HEK293 (cell line): ENCODE measurements at regions not wholly inside any gene's neighbourhood (a gene's known extent, or its start where the extent isn't known, plus 50 kb on each side); places are given as distances from the start of the nearest gene placed in this dataset.
"Not testable (repeated sequence)": the region's sequence is repeated elsewhere in the genome, so short reads cannot be mapped to it uniquely, and the experiment has no call there.

Source experiments
- GLI2 ChIP-seq: fragments of 450-650 bp; formaldehyde crosslinking; IDR thresholded peaks from 2 replicates; pipeline ENCODE4; 2017; ENCODE audit warnings: missing biosample characterization, missing genetic modification characterization, low read depth, borderline replicate concordance
- ZBTB20 ChIP-seq: fragments of 450-650 bp; formaldehyde crosslinking; IDR thresholded peaks from 2 replicates; pipeline ENCODE4 v1.5.1; 2016; ENCODE audit warnings: missing biosample characterization, missing genetic modification characterization
- ZNF112 ChIP-seq: fragments of 450-650 bp; formaldehyde crosslinking; IDR thresholded peaks from 2 replicates; pipeline ENCODE4 v1.5.0; 2017; ENCODE audit warnings: missing biosample characterization, missing genetic modification characterization
- ZNF274 ChIP-seq, 2 experiments: fragments of 200-500 bp in 1 of 2; fragments of 450-650 bp in 1 of 2; sonication (Bioruptor generic) in 1 of 2; formaldehyde crosslinking in 1 of 2; IDR thresholded peaks; 2 replicates each; pipeline versions ENCODE4 v1.5.1 to v1.6.1; 2014 to 2016; ENCODE audit warnings: borderline replicate concordance in 1 of 2, inconsistent platforms in 1 of 2, low read length in 1 of 2, missing biosample characterization in 1 of 2, missing genetic modification characterization in 1 of 2
- ZNF548 ChIP-seq: fragments of 450-650 bp; formaldehyde crosslinking; IDR thresholded peaks from 2 replicates; pipeline ENCODE4 v1.5.1; 2016; ENCODE audit warnings: missing biosample characterization, missing genetic modification characterization
- ZNF558 ChIP-seq: fragments of 450-650 bp; formaldehyde crosslinking; IDR thresholded peaks from 2 replicates; pipeline ENCODE4 v1.5.1; 2016; ENCODE audit warnings: missing biosample characterization, missing genetic modification characterization
- ZNF623 ChIP-seq: fragments of 450-650 bp; formaldehyde crosslinking; IDR thresholded peaks from 2 replicates; pipeline ENCODE4 v1.5.1; 2016; ENCODE audit warnings: missing biosample characterization, missing genetic modification characterization
- ZNF626 ChIP-seq: fragments of 450-650 bp; sonication (Bioruptor Pico); formaldehyde crosslinking; IDR thresholded peaks from 2 replicates; pipeline ENCODE4 v1.5.1; 2018; ENCODE audit warnings: missing biosample characterization, missing genetic modification characterization, inconsistent platforms
- ZNF701 ChIP-seq: fragments of 450-650 bp; formaldehyde crosslinking; IDR thresholded peaks from 2 replicates; pipeline ENCODE4 v1.5.1; 2016; ENCODE audit warnings: missing biosample characterization, missing genetic modification characterization
- TF ChIP-seq, protein P1 (sequence below): fragments of 450-650 bp; formaldehyde crosslinking; IDR thresholded peaks from 2 replicates; pipeline ENCODE4 v1.5.1; 2016; ENCODE audit warnings: missing biosample characterization, missing genetic modification characterization
- TF ChIP-seq, protein P2 (sequence below): fragments of 450-650 bp; formaldehyde crosslinking; IDR thresholded peaks from 2 replicates; pipeline ENCODE4 v1.5.1; 2016; ENCODE audit warnings: missing biosample characterization, missing genetic modification characterization, low read depth
- TF ChIP-seq, protein P3 (sequence below): fragments of 450-650 bp; formaldehyde crosslinking; IDR thresholded peaks from 2 replicates; pipeline ENCODE4 v1.5.1; 2017; ENCODE audit warnings: missing biosample characterization, missing genetic modification characterization
- TF ChIP-seq, protein P4 (sequence below): fragments of 450-650 bp; formaldehyde crosslinking; IDR thresholded peaks from 2 replicates; pipeline ENCODE4 v1.5.1; 2017; ENCODE audit warnings: missing biosample characterization, missing genetic modification characterization
- TF ChIP-seq, protein P5 (sequence below): fragments of 450-650 bp; formaldehyde crosslinking; IDR thresholded peaks from 2 replicates; pipeline ENCODE4 v1.5.1; 2016; ENCODE audit warnings: missing biosample characterization, missing genetic modification characterization

DNA sequence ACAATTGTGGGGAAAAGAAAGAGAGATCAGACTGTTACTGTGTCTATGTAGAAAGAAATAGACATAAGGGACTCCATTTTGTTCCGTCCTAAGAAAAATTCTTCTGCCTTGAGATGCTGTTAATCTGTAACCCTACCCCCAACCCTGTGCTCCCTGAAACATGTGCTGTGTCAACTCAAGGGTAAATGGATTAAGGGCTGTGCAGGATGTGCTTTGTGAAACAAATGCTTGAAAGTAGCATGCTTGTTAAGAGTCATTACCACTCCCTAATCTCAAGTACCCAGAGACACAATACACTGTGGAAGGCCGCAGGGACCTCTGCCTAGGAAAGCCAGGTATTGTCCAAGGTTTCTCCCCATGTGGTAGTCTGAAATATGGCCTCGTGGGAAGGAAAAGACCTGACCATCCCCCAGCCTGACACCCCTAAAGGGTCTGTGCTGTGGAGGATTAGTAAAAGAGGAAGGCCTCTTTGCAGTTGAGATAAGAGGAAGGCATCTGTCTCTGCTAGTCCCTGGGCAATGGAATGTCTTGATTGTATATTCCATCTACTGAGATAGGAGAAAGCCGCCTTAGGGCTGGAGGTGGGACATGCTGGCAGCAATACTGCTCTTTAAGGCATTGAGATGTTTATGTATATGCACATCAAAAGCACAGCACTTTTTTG lies 695.9 kb upstream of the ADGRL4 start:
- TF ChIP-seq, protein P1, sequence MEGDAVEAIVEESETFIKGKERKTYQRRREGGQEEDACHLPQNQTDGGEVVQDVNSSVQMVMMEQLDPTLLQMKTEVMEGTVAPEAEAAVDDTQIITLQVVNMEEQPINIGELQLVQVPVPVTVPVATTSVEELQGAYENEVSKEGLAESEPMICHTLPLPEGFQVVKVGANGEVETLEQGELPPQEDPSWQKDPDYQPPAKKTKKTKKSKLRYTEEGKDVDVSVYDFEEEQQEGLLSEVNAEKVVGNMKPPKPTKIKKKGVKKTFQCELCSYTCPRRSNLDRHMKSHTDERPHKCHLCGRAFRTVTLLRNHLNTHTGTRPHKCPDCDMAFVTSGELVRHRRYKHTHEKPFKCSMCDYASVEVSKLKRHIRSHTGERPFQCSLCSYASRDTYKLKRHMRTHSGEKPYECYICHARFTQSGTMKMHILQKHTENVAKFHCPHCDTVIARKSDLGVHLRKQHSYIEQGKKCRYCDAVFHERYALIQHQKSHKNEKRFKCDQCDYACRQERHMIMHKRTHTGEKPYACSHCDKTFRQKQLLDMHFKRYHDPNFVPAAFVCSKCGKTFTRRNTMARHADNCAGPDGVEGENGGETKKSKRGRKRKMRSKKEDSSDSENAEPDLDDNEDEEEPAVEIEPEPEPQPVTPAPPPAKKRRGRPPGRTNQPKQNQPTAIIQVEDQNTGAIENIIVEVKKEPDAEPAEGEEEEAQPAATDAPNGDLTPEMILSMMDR (tag by site-specific recombination) = not testable (repeated sequence)
- TF ChIP-seq, protein P2, sequence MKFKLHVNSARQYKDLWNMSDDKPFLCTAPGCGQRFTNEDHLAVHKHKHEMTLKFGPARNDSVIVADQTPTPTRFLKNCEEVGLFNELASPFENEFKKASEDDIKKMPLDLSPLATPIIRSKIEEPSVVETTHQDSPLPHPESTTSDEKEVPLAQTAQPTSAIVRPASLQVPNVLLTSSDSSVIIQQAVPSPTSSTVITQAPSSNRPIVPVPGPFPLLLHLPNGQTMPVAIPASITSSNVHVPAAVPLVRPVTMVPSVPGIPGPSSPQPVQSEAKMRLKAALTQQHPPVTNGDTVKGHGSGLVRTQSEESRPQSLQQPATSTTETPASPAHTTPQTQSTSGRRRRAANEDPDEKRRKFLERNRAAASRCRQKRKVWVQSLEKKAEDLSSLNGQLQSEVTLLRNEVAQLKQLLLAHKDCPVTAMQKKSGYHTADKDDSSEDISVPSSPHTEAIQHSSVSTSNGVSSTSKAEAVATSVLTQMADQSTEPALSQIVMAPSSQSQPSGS (tag by site-specific recombination) = not testable (repeated sequence)
- not testable (repeated sequence) for TF ChIP-seq ZNF274 (IDR thresholded peaks at IDR 0.05; ENCODE audit: low read length); ZNF274 (tag by site-specific recombination; IDR thresholded peaks at IDR 0.05; ENCODE audit: borderline replicate concordance); GLI2 (tag by site-specific recombination); ZNF701 (tag by site-specific recombination); ZNF626 (tag by site-specific recombination); ZBTB20 (tag by site-specific recombination); ZNF558 (tag by site-specific recombination); ZNF112; ZNF548 (tag by site-specific recombination); ZNF623
- TF ChIP-seq, protein P3, sequence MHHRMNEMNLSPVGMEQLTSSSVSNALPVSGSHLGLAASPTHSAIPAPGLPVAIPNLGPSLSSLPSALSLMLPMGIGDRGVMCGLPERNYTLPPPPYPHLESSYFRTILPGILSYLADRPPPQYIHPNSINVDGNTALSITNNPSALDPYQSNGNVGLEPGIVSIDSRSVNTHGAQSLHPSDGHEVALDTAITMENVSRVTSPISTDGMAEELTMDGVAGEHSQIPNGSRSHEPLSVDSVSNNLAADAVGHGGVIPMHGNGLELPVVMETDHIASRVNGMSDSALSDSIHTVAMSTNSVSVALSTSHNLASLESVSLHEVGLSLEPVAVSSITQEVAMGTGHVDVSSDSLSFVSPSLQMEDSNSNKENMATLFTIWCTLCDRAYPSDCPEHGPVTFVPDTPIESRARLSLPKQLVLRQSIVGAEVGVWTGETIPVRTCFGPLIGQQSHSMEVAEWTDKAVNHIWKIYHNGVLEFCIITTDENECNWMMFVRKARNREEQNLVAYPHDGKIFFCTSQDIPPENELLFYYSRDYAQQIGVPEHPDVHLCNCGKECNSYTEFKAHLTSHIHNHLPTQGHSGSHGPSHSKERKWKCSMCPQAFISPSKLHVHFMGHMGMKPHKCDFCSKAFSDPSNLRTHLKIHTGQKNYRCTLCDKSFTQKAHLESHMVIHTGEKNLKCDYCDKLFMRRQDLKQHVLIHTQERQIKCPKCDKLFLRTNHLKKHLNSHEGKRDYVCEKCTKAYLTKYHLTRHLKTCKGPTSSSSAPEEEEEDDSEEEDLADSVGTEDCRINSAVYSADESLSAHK (tag by site-specific recombination) = not testable (repeated sequence)
- TF ChIP-seq, protein P4, sequence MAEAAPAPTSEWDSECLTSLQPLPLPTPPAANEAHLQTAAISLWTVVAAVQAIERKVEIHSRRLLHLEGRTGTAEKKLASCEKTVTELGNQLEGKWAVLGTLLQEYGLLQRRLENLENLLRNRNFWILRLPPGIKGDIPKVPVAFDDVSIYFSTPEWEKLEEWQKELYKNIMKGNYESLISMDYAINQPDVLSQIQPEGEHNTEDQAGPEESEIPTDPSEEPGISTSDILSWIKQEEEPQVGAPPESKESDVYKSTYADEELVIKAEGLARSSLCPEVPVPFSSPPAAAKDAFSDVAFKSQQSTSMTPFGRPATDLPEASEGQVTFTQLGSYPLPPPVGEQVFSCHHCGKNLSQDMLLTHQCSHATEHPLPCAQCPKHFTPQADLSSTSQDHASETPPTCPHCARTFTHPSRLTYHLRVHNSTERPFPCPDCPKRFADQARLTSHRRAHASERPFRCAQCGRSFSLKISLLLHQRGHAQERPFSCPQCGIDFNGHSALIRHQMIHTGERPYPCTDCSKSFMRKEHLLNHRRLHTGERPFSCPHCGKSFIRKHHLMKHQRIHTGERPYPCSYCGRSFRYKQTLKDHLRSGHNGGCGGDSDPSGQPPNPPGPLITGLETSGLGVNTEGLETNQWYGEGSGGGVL (tag by site-specific recombination) = not testable (repeated sequence)
- TF ChIP-seq, protein P5, sequence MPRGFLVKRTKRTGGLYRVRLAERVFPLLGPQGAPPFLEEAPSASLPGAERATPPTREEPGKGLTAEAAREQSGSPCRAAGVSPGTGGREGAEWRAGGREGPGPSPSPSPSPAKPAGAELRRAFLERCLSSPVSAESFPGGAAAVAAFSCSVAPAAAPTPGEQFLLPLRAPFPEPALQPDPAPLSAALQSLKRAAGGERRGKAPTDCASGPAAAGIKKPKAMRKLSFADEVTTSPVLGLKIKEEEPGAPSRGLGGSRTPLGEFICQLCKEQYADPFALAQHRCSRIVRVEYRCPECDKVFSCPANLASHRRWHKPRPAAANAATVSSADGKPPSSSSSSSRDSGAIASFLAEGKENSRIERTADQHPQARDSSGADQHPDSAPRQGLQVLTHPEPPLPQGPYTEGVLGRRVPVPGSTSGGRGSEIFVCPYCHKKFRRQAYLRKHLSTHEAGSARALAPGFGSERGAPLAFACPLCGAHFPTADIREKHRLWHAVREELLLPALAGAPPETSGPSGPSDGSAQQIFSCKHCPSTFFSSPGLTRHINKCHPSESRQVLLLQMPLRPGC (tag by site-specific recombination) = not testable (repeated sequence)
